WTC11 (cell line): ENCODE measurements at regions not wholly inside any gene's neighbourhood (a gene's known extent, or its start where the extent isn't known, plus 50 kb on each side); places are given as distances from the start of the nearest gene placed in this dataset.

Experiments used
- ATAC-seq: fragments of 200-7000 bp; cut with Tn5 transposase; 2 replicates; pipeline ENCODE4 v1.10.0; 2021; ENCODE audit warnings: mild to moderate bottlenecking, moderate library complexity
- CTCF ChIA-PET: fragments of 300-600 bp; sonication (Branson Sonifier 250); formaldehyde crosslinking; loops from one replicate; lab custom pipeline; 2021; ENCODE audit warnings: antibody characterized with exemption; lab: Charles Lee
- POLR2A ChIA-PET: fragments of 350-600 bp; sonication (Branson Sonifier 250); formaldehyde crosslinking; loops from one replicate; lab custom pipeline; 2021; ENCODE audit warnings: antibody characterized with exemption; lab: Charles Lee
- DNase-seq: peaks from one replicate; pipeline ENCODE4 v3.0.0; 2021; ENCODE audit warnings: low spot score
- H3K27ac Mint-ChIP-seq: 2 replicates; pipeline ENCODE4 v1.8.0; 2021; ENCODE audit warnings: mixed read lengths
- H3K27me3 Mint-ChIP-seq: 2 replicates; pipeline ENCODE4 v1.8.0; 2021; ENCODE audit warnings: low read depth, mild to moderate bottlenecking, moderate library complexity, mixed read lengths
- H3K36me3 Mint-ChIP-seq: 2 replicates; pipeline ENCODE4 v1.8.0; 2021; ENCODE audit warnings: mixed read lengths
- H3K4me1 Mint-ChIP-seq: 2 replicates; pipeline ENCODE4 v1.8.0; 2022; ENCODE audit warnings: mixed read lengths
- H3K4me3 Mint-ChIP-seq: 2 replicates; pipeline ENCODE4 v1.8.0; 2021; ENCODE audit warnings: mild to moderate bottlenecking, moderate library complexity, mixed read lengths
- H3K9me3 Mint-ChIP-seq: 2 replicates; pipeline ENCODE4 v1.8.0; 2021; ENCODE audit warnings: mixed read lengths
- AR ChIP-seq: fragments of 250-450 bp; sonication (Bioruptor Pico); IDR thresholded peaks from 2 replicates; pipeline ENCODE4 v1.9.0; 2021; ENCODE audit warnings: mild to moderate bottlenecking
- ATF1 ChIP-seq: sonication (generic); formaldehyde crosslinking; IDR thresholded peaks from 2 replicates; pipeline ENCODE4 v1.8.1; 2023; ENCODE audit warnings: mild to moderate bottlenecking, moderate library complexity, missing genetic modification reagents
- CDX4 ChIP-seq: fragments of 250-450 bp; sonication (Bioruptor Pico); IDR thresholded peaks from 2 replicates; pipeline ENCODE4 v1.9.0; 2021; ENCODE audit warnings: moderate library complexity, mild to moderate bottlenecking, inconsistent platforms, borderline replicate concordance
- CREB1 ChIP-seq: sonication (generic); formaldehyde crosslinking; IDR thresholded peaks from 2 replicates; pipeline ENCODE4 v1.8.0; 2023; ENCODE audit warnings: mild to moderate bottlenecking, missing genetic modification reagents
- FOXP1 ChIP-seq: sonication (generic); formaldehyde crosslinking; IDR thresholded peaks from 2 replicates; pipeline ENCODE4 v1.8.0; 2022; ENCODE audit warnings: missing genetic modification reagents, mild to moderate bottlenecking, moderate library complexity, borderline replicate concordance
- NR1H2 ChIP-seq: sonication (generic); formaldehyde crosslinking; IDR thresholded peaks from 2 replicates; pipeline ENCODE4 v1.9.0; 2021; ENCODE audit warnings: mild to moderate bottlenecking, moderate library complexity, missing genetic modification reagents
- RELA ChIP-seq: sonication (generic); formaldehyde crosslinking; IDR thresholded peaks from 2 replicates; pipeline ENCODE4 v1.8.1; 2022; ENCODE audit warnings: missing genetic modification reagents, mild to moderate bottlenecking, borderline replicate concordance
- SMAD3 ChIP-seq: sonication (generic); formaldehyde crosslinking; IDR thresholded peaks from 2 replicates; pipeline ENCODE4 v1.8.0; 2022; ENCODE audit warnings: missing genetic modification reagents, mild to moderate bottlenecking, borderline replicate concordance
- SMAD4 ChIP-seq: sonication (generic); formaldehyde crosslinking; IDR thresholded peaks from 2 replicates; pipeline ENCODE4 v1.8.0; 2022; ENCODE audit warnings: mild to moderate bottlenecking, missing genetic modification reagents
- TEAD4 ChIP-seq: sonication (generic); formaldehyde crosslinking; IDR thresholded peaks from 2 replicates; pipeline ENCODE4 v1.8.0; 2022; ENCODE audit warnings: mild to moderate bottlenecking, missing genetic modification reagents
- TF ChIP-seq, protein P1 (sequence below): fragments of 250-450 bp; sonication (Bioruptor Pico); conservative IDR thresholded peaks from 2 replicates; pipeline ENCODE4 v1.9.0; 2021; ENCODE audit warnings: mild to moderate bottlenecking
- TF ChIP-seq, protein P2 (sequence below): sonication (generic); formaldehyde crosslinking; conservative IDR thresholded peaks from 2 replicates; pipeline ENCODE4 v1.8.1; 2023; ENCODE audit warnings: mild to moderate bottlenecking, low read depth, missing genetic modification reagents, moderate library complexity
- TF ChIP-seq, protein P3 (sequence below): fragments of 200-600 bp; IDR thresholded peaks from 2 replicates; pipeline ENCODE4 v1.8.0; 2022; ENCODE audit warnings: antibody characterized with exemption
- TF ChIP-seq, protein P4 (sequence below): sonication (generic); formaldehyde crosslinking; IDR thresholded peaks from 2 replicates; pipeline ENCODE4 v1.8.0; 2023; ENCODE audit warnings: missing genetic modification reagents

DNA sequence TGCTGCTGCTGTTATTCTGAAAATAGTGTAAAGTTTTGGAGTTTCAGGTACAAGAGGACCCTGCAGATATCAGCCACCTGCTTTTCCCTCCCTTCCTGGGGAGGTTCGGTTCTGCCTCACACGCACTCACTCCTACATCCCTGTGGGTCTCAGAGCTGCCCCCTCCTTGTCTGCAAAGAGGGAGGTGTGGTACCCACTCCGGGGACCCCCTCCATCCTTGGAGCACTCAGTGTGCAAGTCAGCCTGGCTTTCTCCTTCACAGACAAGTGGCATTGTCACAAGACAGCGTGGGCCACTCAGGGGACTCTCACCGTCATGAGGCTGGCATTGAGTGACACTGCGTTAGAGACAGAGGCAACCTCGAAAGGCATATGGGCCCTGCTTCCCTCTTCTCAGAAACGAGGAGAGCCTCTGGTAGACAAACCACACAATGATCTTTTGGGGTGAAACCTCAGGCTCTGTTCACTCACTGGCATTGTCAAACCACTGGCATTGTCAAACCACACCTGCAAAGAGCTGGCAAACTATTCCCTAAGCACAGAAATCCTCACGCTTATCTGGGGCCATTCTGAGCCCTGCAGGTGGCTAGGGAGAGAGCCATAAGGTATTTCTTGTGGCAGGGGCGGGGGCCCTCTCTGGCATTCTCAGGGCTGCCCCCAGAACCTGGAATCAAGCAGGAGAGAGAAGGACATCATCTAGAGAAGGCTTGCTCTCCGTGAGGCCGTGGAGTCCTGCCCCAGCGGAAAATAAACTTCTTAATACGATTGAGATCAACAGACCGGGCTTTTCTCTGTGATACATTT, 285.0 kb downstream of the SHOX start (continued):
- TF ChIP-seq, protein P1, sequence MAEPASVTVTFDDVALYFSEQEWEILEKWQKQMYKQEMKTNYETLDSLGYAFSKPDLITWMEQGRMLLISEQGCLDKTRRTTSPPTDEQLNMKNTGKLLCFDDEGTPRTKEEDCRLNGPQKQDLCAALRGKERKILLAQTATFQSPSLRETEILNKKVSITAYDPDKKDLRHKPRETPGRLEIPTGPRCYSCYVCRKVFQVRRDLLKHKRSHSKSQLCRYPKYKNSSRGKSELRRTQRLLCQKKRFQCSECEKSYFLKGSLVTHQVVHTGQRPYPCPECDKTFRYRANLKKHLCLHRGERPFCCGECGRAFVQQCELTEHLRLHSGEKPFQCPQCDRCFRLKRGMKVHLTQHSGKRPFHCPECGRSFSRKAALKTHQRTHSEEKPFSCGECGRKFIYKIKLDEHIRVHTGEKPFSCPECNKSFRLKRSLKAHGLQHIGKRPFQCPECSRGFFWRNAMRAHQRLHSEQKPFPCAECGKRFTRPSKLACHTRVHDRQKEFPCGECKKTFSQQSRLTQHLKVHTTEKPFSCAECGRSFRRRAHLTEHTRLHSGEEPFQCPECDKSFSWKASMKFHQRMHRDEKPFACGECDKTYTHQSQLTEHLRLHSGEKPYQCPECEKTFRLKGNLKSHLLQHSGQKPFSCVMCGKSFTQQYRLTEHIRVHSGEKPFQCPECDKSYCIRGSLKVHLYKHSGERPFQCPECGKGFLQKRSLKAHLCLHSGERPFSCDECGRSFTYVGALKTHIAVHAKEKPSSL (CRISPR knock-in tag), result no peak
- TF ChIP-seq TEAD4 (no peak), NR1H2 (CRISPR knock-in tag) (no peak), SMAD3 (CRISPR knock-in tag) (no peak), AR (no peak), RELA (CRISPR knock-in tag) (no peak), ATF1 (no peak)
- TF ChIP-seq, protein P2, sequence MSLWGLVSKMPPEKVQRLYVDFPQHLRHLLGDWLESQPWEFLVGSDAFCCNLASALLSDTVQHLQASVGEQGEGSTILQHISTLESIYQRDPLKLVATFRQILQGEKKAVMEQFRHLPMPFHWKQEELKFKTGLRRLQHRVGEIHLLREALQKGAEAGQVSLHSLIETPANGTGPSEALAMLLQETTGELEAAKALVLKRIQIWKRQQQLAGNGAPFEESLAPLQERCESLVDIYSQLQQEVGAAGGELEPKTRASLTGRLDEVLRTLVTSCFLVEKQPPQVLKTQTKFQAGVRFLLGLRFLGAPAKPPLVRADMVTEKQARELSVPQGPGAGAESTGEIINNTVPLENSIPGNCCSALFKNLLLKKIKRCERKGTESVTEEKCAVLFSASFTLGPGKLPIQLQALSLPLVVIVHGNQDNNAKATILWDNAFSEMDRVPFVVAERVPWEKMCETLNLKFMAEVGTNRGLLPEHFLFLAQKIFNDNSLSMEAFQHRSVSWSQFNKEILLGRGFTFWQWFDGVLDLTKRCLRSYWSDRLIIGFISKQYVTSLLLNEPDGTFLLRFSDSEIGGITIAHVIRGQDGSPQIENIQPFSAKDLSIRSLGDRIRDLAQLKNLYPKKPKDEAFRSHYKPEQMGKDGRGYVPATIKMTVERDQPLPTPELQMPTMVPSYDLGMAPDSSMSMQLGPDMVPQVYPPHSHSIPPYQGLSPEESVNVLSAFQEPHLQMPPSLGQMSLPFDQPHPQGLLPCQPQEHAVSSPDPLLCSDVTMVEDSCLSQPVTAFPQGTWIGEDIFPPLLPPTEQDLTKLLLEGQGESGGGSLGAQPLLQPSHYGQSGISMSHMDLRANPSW (CRISPR knock-in tag), result no peak
- TF ChIP-seq, protein P3, sequence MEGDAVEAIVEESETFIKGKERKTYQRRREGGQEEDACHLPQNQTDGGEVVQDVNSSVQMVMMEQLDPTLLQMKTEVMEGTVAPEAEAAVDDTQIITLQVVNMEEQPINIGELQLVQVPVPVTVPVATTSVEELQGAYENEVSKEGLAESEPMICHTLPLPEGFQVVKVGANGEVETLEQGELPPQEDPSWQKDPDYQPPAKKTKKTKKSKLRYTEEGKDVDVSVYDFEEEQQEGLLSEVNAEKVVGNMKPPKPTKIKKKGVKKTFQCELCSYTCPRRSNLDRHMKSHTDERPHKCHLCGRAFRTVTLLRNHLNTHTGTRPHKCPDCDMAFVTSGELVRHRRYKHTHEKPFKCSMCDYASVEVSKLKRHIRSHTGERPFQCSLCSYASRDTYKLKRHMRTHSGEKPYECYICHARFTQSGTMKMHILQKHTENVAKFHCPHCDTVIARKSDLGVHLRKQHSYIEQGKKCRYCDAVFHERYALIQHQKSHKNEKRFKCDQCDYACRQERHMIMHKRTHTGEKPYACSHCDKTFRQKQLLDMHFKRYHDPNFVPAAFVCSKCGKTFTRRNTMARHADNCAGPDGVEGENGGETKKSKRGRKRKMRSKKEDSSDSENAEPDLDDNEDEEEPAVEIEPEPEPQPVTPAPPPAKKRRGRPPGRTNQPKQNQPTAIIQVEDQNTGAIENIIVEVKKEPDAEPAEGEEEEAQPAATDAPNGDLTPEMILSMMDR, result no peak
- TF ChIP-seq, protein P4, sequence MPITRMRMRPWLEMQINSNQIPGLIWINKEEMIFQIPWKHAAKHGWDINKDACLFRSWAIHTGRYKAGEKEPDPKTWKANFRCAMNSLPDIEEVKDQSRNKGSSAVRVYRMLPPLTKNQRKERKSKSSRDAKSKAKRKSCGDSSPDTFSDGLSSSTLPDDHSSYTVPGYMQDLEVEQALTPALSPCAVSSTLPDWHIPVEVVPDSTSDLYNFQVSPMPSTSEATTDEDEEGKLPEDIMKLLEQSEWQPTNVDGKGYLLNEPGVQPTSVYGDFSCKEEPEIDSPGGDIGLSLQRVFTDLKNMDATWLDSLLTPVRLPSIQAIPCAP (CRISPR knock-in tag), result no peak

GRCh38 chrX:914206-914605, 283.6 kb downstream of the SHOX start:
- ChIA-PET POLR2A (no interaction called here), CTCF (no interaction called here)
- ATAC-seq, result no peak
- 0 out of 2 replicates have a peak, but pooled peaks cover 3% of the 10 kb centered on the region for H3K9me3 Mint-ChIP-seq
- no peak for DNase-seq
- no peak overlapping the region for H3K27ac Mint-ChIP-seq
- H3K4me3 Mint-ChIP-seq, result no peak overlapping the region
- no peaks in the 10 kb centered on the region for H3K4me1 Mint-ChIP-seq
- H3K27me3 Mint-ChIP-seq, result no peaks in the 10 kb centered on the region
- no peaks in the 10 kb centered on the region for H3K36me3 Mint-ChIP-seq
- TF ChIP-seq CDX4 (CRISPR knock-in tag) (no peak), SMAD4 (no peak), CREB1 (CRISPR knock-in tag) (no peak), FOXP1 (CRISPR knock-in tag) (no peak)
- TF ChIP-seq, all 79 proteins: peak for 0
